AG04450 (cell line): ENCODE measurements at regions not wholly inside any gene's neighbourhood (a gene's known extent, or its start where the extent isn't known, plus 50 kb on each side); places are given as distances from the start of the nearest gene placed in this dataset.

Experiments
- CTCF ChIA-PET: fragments of 300-600, 350-600 bp; formaldehyde crosslinking; extraction: SDS; loops from one replicate; lab custom pipeline; 2022; ENCODE audit warnings: antibody characterized with exemption, inconsistent platforms; lab: Charles Lee
- POLR2A ChIA-PET: fragments of 350-600 bp; formaldehyde crosslinking; extraction: SDS; loops from one replicate; lab custom pipeline; 2021; ENCODE audit warnings: antibody characterized with exemption, inconsistent platforms; lab: Yijun Ruan, JAX
- DNase-seq: peaks from one replicate; pipeline ENCODE4 v3.0.0-alpha.2; 2011; ENCODE audit warnings: low read depth, low spot score
- H3K27ac ChIP-seq: one replicate; pipeline ENCODE4 v1.5.1; 2012; ENCODE audit warnings: low read depth, low read length, control low read depth
- H3K27me3 ChIP-seq: one replicate; pipeline ENCODE4 v1.6.0; 2012; ENCODE audit warnings: low read length; ENCODE audit not compliant: control insufficient read depth, insufficient read depth
- H3K4me3 ChIP-seq: 2 replicates; pipeline ENCODE4 v1.5.1; 2011; ENCODE audit warnings: mild to moderate bottlenecking, low read depth, low read length, control low read depth
- H3K9me3 ChIP-seq: 2 replicates; pipeline ENCODE4 v1.5.1; 2012; ENCODE audit warnings: low read length; ENCODE audit not compliant: control insufficient read depth, insufficient read depth
- CTCF ChIP-seq: IDR thresholded peaks from 2 replicates; pipeline ENCODE4 v1.5.1; 2011; ENCODE audit warnings: low read depth, low read length, control low read depth, inconsistent platforms

GRCh38 chr3:135853981-135854380, 111.5 kb upstream of the PPP2R3A start:
- no peak overlapping the region for H3K4me3 ChIP-seq
- no peak overlapping the region for H3K27ac ChIP-seq
- no peak for TF ChIP-seq CTCF
- DNase-seq: no peak
- POLR2A ChIA-PET: no interaction called here
- no peaks in the 10 kb centered on the region for H3K9me3 ChIP-seq
- CTCF ChIA-PET: no interaction called here
- H3K27me3 ChIP-seq: no peaks in the 10 kb centered on the region

GRCh38 chr3:135860761-135861160, 104.8 kb upstream of the PPP2R3A start:
- H3K4me3 ChIP-seq: no peak overlapping the region
- H3K27me3 ChIP-seq: no peaks in the 10 kb centered on the region
- CTCF ChIA-PET: no interaction called here
- TF ChIP-seq CTCF: no peak
- POLR2A ChIA-PET: no interaction called here
- H3K27ac ChIP-seq: no peak overlapping the region
- H3K9me3 ChIP-seq: no peaks in the 10 kb centered on the region
- no peak for DNase-seq

GRCh38 chr3:135862361-135862760, 103.2 kb upstream of the PPP2R3A start:
- POLR2A ChIA-PET: no interaction called here
- CTCF ChIA-PET: no interaction called here
- H3K4me3 ChIP-seq: no peak overlapping the region
- H3K27ac ChIP-seq: no peak overlapping the region
- no peak for TF ChIP-seq CTCF
- H3K27me3 ChIP-seq: no peaks in the 10 kb centered on the region
- DNase-seq: no peak
- H3K9me3 ChIP-seq: no peaks in the 10 kb centered on the region

GRCh38 chr3:135864060-135864459, 101.5 kb upstream of the PPP2R3A start:
- no peaks in the 10 kb centered on the region for H3K9me3 ChIP-seq
- no peak for DNase-seq
- no peak overlapping the region for H3K27ac ChIP-seq
- TF ChIP-seq CTCF: no peak
- no peaks in the 10 kb centered on the region for H3K27me3 ChIP-seq
- POLR2A ChIA-PET: no interaction called here
- CTCF ChIA-PET: no interaction called here
- no peak overlapping the region for H3K4me3 ChIP-seq

- Histone ChIP-seq H3K9me3 (no peaks in the 10 kb centered on the region), H3K27me3 (no peaks in the 10 kb centered on the region), H3K4me3 (no peak overlapping the region), H3K27ac (no peak overlapping the region)
- DNase-seq: no peak
- no peak for TF ChIP-seq CTCF
- CTCF ChIA-PET: no interaction called here
- POLR2A ChIA-PET: no interaction called here
These were observed 100.4 kb upstream of the PPP2R3A start for GRCh38 chr3:135865085-135865484.
